HepG2 (cell line): ENCODE measurements at regions not wholly inside any gene's neighbourhood (a gene's known extent, or its start where the extent isn't known, plus 50 kb on each side); places are given as distances from the start of the nearest gene placed in this dataset.

Experiments used
- ATAC-seq: fragments of 200-7000 bp; cut with Tn5 transposase; 3 replicates; pipeline ENCODE4 v1.9.1; 2020; ENCODE audit warnings: mild to moderate bottlenecking, moderate library complexity
- BruUV-seq: library from RNA; stranded (reverse); fragments of 400-500 nt; replicated peaks from 2 replicates; lab custom pipeline; 2021; lab: Mats Ljungman, UMichigan
- CTCF ChIA-PET: fragments of 300-600 bp; formaldehyde crosslinking; extraction: SDS; loops from one replicate; lab custom pipeline; 2021; ENCODE audit warnings: low total read pairs, inconsistent platforms, low intra/inter-chr PET ratio; lab: Yijun Ruan, JAX
- POLR2A ChIA-PET: fragments of 350-600 bp; sonication (Branson Sonifier 250); formaldehyde crosslinking; loops from one replicate; lab custom pipeline; 2020; ENCODE audit warnings: antibody characterized with exemption, inconsistent platforms; lab: Yijun Ruan, JAX
- DNase-seq: peaks from one replicate; pipeline ENCODE4 v3.0.0-alpha.2; 2015; ENCODE audit warnings: low spot score
- FAIRE-seq: peaks from 3 replicates; lab custom pipeline; 2011; peaks lifted over from hg19 to GRCh38; lab: Jason Lieb, UNC
- H2AFZ ChIP-seq: one replicate; pipeline ENCODE4 v1.6.1; 2011; ENCODE audit warnings: low read length, inconsistent platforms
- H3K27ac ChIP-seq: fragments of 300-600 bp; 3 replicates; pipeline ENCODE4 v1.8.0; 2011; ENCODE audit warnings: mixed run types, mild to moderate bottlenecking, mixed read lengths, low read length, inconsistent platforms; ENCODE audit not compliant: insufficient read depth; ENCODE audit errors: extremely low read length
- H3K27me3 ChIP-seq, 2 experiments: fragments of 200-600 bp in 1 of 2; 2 replicates in 1 of 2; 3 replicates in 1 of 2; pipeline versions ENCODE4 v1.6.0 to v1.8.0; 2011; ENCODE audit warnings: low read length in 2 of 2, mild to moderate bottlenecking in 2 of 2, moderate library complexity in 2 of 2, inconsistent platforms in 1 of 2; ENCODE audit not compliant: insufficient read depth in 2 of 2, control insufficient read depth in 1 of 2
- H3K36me3 ChIP-seq, 2 experiments: fragments of 200-600 bp in 1 of 2; replicated peaks in 1 of 2; 2 replicates in 1 of 2; 3 replicates in 1 of 2; pipeline versions ENCODE4 v1.5.1 to v1.8.0; 2011; ENCODE audit warnings: low read length in 2 of 2, inconsistent platforms in 1 of 2; ENCODE audit not compliant: insufficient read depth in 2 of 2, control insufficient read depth in 1 of 2
- H3K4me1 ChIP-seq: 2 replicates; pipeline ENCODE4 v1.5.1; 2012; ENCODE audit warnings: low read length, inconsistent platforms; ENCODE audit not compliant: insufficient read depth
- H3K4me2 ChIP-seq: 2 replicates; pipeline ENCODE4 v1.6.0; 2011; ENCODE audit warnings: low read depth, low read length, inconsistent platforms
- H3K4me3 ChIP-seq, 3 experiments: fragments of 200-600 bp in 1 of 3; sonication (generic), shearing (Covaris generic) in 1 of 3; replicated peaks in 1 of 3; 2 replicates each; pipeline ENCODE4 v1.5.1; 2011 to 2016; ENCODE audit warnings: low read length in 3 of 3, inconsistent platforms in 2 of 3, low read depth in 2 of 3, mild to moderate bottlenecking in 2 of 3, control low read depth in 1 of 3, mixed read lengths in 1 of 3; ENCODE audit not compliant: insufficient read depth in 1 of 3
- H3K79me2 ChIP-seq: one replicate; pipeline ENCODE4 v1.6.1; 2011; ENCODE audit warnings: low read length, inconsistent platforms; ENCODE audit not compliant: insufficient read depth
- H3K9ac ChIP-seq: 2 replicates; pipeline ENCODE4 v1.6.0; 2011; ENCODE audit warnings: mild to moderate bottlenecking, low read depth, low read length, inconsistent platforms; ENCODE audit not compliant: insufficient read depth
- H3K9me3 ChIP-seq: 2 replicates; pipeline ENCODE4 v1.5.1; 2012; ENCODE audit warnings: mild to moderate bottlenecking, low read length
- H4K20me1 ChIP-seq: 2 replicates; pipeline ENCODE4 v1.6.0; 2011; ENCODE audit warnings: inconsistent platforms, mild to moderate bottlenecking, low read length, moderate library complexity; ENCODE audit not compliant: insufficient read depth
- EP300 ChIP-seq, 3 experiments: sonication (generic) in 1 of 3; formaldehyde crosslinking in 1 of 3; IDR thresholded peaks; 2 replicates each; pipeline versions ENCODE4 v1.5.1 to v1.6.1; 2011 to 2020; ENCODE audit warnings: low read depth in 2 of 3, low read length in 2 of 3, borderline replicate concordance in 1 of 3, improper control_type of control experiment in 1 of 3, mild to moderate bottlenecking in 1 of 3, missing genetic modification reagents in 1 of 3, moderate library complexity in 1 of 3
- GABPB1 ChIP-seq: IDR thresholded peaks from 2 replicates; pipeline ENCODE4 v1.6.1; 2016; ENCODE audit warnings: mild to moderate bottlenecking, missing genetic modification reagents, moderate library complexity, missing compliant biosample characterization
- HDAC6 ChIP-seq: fragments of 200-600 bp; sonication (generic); IDR thresholded peaks from 2 replicates; pipeline ENCODE4 v1.7.0; 2017; ENCODE audit warnings: mild to moderate bottlenecking, antibody characterized with exemption, low read length, low read depth
- MAFF ChIP-seq: IDR thresholded peaks from 2 replicates; pipeline ENCODE4 v1.6.1; 2011; ENCODE audit warnings: low read depth, low read length, improper control_type of control experiment
- NCOA1 ChIP-seq: sonication (generic); formaldehyde crosslinking; IDR thresholded peaks from 2 replicates; pipeline ENCODE4 v1.9.0; 2021; ENCODE audit warnings: missing genetic modification reagents
- SMARCE1 ChIP-seq: fragments of 450-650 bp; IDR thresholded peaks from 2 replicates; pipeline ENCODE4 v1.6.1; 2017; ENCODE audit warnings: borderline replicate concordance
- SOX6 ChIP-seq, 2 experiments: fragments of 450-650 bp in 1 of 2; sonication (generic) in 1 of 2; formaldehyde crosslinking in 1 of 2; IDR thresholded peaks; 2 replicates each; pipeline versions ENCODE4 v1.4.0 to v1.6.1; 2017 to 2020; ENCODE audit warnings: antibody characterized with exemption in 1 of 2, mild to moderate bottlenecking in 1 of 2, missing genetic modification reagents in 1 of 2
- ZFP1 ChIP-seq: IDR thresholded peaks from 2 replicates; pipeline ENCODE4 v1.6.1; 2016
- ZNF720 ChIP-seq: sonication (generic); formaldehyde crosslinking; IDR thresholded peaks from 2 replicates; pipeline ENCODE4 v1.4.0; 2020; ENCODE audit warnings: missing genetic modification reagents
- in situ Hi-C: cut with HindIII; loops from 2 replicates; pipeline ENCODE4 v1.10.0; 2017; ENCODE audit warnings: low pct_unique_long_range_greater_than_20kb; ENCODE audit not compliant: extremely low pct_ligation_motif_present
- intact Hi-C: fragments of 100-400 bp; cut with micrococcal nuclease; formaldehyde crosslinking; loops from one replicate; pipeline ENCODE4 v1.10.0; 2022; ENCODE audit not compliant: unreplicated experiment
- TF ChIP-seq, protein P1 (sequence below): sonication (generic); formaldehyde crosslinking; IDR thresholded peaks from 2 replicates; pipeline ENCODE4 v1.5.0; 2020; ENCODE audit warnings: mild to moderate bottlenecking, low read depth, missing genetic modification reagents, borderline replicate concordance
- TF ChIP-seq, protein P2 (sequence below), 2 experiments: fragments of 450-650 bp in 1 of 2; sonication (generic) in 1 of 2; formaldehyde crosslinking in 1 of 2; IDR thresholded peaks; 2 replicates each; pipeline versions ENCODE4 v1.6.1 to v1.8.0; 2016 to 2022; ENCODE audit warnings: antibody characterized with exemption in 1 of 2, mild to moderate bottlenecking in 1 of 2, missing genetic modification reagents in 1 of 2

DNA sequence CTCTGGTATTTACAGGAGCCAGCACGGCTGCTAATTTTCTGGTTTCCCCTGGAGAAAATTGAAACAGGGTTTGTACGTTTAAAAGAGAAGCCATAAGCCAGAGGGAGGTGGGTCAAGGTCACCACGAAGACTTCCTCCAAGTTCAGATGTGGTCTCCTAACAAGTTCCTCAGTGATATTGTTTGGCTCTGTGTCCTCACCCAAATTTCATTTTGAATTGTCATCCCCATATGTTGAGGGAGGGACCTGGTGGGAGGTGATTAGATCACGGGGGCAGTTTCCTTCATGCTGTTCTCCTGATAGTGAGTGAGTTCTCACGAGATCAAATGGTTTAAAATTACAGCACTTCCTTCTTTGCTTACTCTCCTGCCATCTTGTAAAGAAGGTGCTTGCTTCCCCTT, 295.4 kb upstream of the DAB1 start (continued):
- no peak for TF ChIP-seq SMARCE1
- TF ChIP-seq GABPB1 = no peak
- TF ChIP-seq SOX6 (IDR thresholded peaks at IDR 0.05) = no peak
- TF ChIP-seq SOX6 (CRISPR knock-in tag; IDR thresholded peaks at IDR 0.05) = no peak
- TF ChIP-seq MAFF = no peak
- no peak for TF ChIP-seq ZNF720 (CRISPR knock-in tag)

DNA sequence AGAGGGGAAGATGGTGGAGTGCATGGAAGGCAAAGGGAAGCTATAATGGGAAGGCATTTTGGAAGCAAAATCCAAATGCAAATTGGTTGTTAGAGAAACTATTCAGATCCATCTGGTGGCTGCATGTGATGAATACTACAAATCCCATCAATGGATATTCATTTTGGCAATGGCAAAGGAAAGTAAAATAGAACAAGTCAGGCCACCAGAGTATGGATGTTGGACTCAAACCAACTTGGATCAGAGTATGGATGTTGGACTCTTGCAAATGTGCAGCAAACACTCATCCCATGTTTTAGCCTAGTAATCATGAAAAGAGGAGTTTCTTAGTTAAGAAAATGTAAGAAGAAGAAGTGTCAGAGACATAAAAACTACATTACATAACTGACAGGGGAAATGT, 289.6 kb upstream of the DAB1 start:
- in situ Hi-C loops (no loop called here), intact Hi-C loops (no loop called here)
- no peak overlapping the region for H3K9ac ChIP-seq
- H4K20me1 ChIP-seq = no peaks in the 10 kb centered on the region
- no peaks in the 10 kb centered on the region for H3K27me3 ChIP-seq
- ATAC-seq (no peak), FAIRE-seq (no peak), DNase-seq (no peak)
- BruUV-seq = no TSS peak
- H3K79me2 ChIP-seq = no peaks in the 10 kb centered on the region
- TF ChIP-seq HDAC6 (no peak), EP300 (IDR thresholded peaks at IDR 0.05; ENCODE audit: low read depth in 2 of 2, low read length in 2 of 2) (no peak), EP300 (CRISPR knock-in tag; IDR thresholded peaks at IDR 0.05; ENCODE audit: borderline replicate concordance) (no peak), ZFP1 (CRISPR knock-in tag) (no peak), NCOA1 (no peak)
- TF ChIP-seq, protein P1, sequence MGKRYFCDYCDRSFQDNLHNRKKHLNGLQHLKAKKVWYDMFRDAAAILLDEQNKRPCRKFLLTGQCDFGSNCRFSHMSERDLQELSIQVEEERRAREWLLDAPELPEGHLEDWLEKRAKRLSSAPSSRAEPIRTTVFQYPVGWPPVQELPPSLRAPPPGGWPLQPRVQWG (CRISPR knock-in tag) = no peak
- TF ChIP-seq, protein P2, sequence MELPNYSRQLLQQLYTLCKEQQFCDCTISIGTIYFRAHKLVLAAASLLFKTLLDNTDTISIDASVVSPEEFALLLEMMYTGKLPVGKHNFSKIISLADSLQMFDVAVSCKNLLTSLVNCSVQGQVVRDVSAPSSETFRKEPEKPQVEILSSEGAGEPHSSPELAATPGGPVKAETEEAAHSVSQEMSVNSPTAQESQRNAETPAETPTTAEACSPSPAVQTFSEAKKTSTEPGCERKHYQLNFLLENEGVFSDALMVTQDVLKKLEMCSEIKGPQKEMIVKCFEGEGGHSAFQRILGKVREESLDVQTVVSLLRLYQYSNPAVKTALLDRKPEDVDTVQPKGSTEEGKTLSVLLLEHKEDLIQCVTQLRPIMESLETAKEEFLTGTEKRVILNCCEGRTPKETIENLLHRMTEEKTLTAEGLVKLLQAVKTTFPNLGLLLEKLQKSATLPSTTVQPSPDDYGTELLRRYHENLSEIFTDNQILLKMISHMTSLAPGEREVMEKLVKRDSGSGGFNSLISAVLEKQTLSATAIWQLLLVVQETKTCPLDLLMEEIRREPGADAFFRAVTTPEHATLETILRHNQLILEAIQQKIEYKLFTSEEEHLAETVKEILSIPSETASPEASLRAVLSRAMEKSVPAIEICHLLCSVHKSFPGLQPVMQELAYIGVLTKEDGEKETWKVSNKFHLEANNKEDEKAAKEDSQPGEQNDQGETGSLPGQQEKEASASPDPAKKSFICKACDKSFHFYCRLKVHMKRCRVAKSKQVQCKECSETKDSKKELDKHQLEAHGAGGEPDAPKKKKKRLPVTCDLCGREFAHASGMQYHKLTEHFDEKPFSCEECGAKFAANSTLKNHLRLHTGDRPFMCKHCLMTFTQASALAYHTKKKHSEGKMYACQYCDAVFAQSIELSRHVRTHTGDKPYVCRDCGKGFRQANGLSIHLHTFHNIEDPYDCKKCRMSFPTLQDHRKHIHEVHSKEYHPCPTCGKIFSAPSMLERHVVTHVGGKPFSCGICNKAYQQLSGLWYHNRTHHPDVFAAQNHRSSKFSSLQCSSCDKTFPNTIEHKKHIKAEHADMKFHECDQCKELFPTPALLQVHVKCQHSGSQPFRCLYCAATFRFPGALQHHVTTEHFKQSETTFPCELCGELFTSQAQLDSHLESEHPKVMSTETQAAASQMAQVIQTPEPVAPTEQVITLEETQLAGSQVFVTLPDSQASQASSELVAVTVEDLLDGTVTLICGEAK (IDR thresholded peaks at IDR 0.05) = no peak
- TF ChIP-seq, protein P2 (CRISPR knock-in tag; IDR thresholded peaks at IDR 0.05) = no peak
- no peak overlapping the region for H2AFZ ChIP-seq
- ChIA-PET POLR2A (no interaction called here), CTCF (no interaction called here)
- H3K36me3 ChIP-seq = no peaks in the 10 kb centered on the region
- H3K4me1 ChIP-seq = no peaks in the 10 kb centered on the region
- H3K4me2 ChIP-seq = no peak overlapping the region
- H3K27ac ChIP-seq = no peak overlapping the region
- H3K4me3 ChIP-seq = no peak overlapping the region
- no peaks in the 10 kb centered on the region for H3K9me3 ChIP-seq
